ENCODE measurements at regions not wholly inside any gene's neighbourhood (a gene's known extent, or its start where the extent isn't known, plus 50 kb on each side); places are given as distances from the start of the nearest gene placed in this dataset.

DNA sequence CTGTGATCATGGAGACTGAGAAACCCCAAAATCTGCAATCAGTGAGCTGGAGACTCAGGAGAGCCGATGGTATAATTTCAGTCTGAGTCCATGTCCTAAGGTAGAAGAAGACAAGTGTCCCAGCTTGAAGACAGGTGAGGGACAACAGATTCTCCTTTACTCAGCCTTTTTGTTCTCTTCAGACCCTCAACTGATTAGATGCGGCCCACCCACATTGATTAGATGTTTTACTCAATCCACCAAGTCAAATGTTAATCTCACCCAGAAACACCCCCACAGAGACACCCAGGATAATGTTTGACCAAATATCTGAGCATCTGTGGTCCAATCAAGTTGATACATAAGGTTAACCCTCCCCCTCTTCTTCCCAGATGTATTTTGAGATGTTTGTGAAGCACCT is 131.2 kb downstream of the PFKFB3 start:
- H3K9me3 ChIP-seq, result no peaks in the 10 kb centered on the region
- no peak overlapping the region for H3K27ac ChIP-seq
- WGBS, 2 donors, result 89 to 92% methylated on average over 2 of the region's 2 CpGs
- TF ChIP-seq POLR2A (IDR thresholded peaks at IDR 0.05), result no peak
- TF ChIP-seq, protein P1, sequence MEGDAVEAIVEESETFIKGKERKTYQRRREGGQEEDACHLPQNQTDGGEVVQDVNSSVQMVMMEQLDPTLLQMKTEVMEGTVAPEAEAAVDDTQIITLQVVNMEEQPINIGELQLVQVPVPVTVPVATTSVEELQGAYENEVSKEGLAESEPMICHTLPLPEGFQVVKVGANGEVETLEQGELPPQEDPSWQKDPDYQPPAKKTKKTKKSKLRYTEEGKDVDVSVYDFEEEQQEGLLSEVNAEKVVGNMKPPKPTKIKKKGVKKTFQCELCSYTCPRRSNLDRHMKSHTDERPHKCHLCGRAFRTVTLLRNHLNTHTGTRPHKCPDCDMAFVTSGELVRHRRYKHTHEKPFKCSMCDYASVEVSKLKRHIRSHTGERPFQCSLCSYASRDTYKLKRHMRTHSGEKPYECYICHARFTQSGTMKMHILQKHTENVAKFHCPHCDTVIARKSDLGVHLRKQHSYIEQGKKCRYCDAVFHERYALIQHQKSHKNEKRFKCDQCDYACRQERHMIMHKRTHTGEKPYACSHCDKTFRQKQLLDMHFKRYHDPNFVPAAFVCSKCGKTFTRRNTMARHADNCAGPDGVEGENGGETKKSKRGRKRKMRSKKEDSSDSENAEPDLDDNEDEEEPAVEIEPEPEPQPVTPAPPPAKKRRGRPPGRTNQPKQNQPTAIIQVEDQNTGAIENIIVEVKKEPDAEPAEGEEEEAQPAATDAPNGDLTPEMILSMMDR (IDR thresholded peaks at IDR 0.05), result no peak
- H3K4me3 ChIP-seq (replicated peaks in 1 of 3), result no peak overlapping the region
- DNase-seq, result no peak
- H3K4me1 ChIP-seq, result no peaks in the 10 kb centered on the region
- H3K27me3 ChIP-seq, result no peaks in the 10 kb centered on the region
- H3K36me3 ChIP-seq, result no peaks in the 10 kb centered on the region
- intact Hi-C loops (cut with DNase I), result no loop called here

DNA sequence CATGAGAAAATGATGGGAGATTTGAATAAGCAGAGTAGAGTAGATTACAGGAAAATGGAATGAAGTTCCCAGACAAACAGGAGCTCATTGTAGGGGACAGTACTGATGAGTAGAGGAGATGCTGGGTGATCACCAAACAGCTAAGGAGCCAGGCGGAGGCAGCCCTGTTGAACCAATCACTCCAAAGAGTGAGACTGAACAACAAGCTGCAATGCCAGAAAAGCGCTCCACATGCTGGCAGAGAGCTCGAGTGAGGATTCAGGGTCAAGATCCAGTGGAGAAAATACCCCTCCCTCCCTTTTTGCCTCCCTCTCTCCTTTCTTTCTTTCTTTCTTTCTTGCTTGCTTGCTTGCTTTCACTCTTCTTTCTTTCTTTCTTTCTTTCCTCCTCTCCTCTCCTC is 133.3 kb downstream of the PFKFB3 start:
- intact Hi-C loops (cut with DNase I), result no loop called here
- Histone ChIP-seq H3K4me1 (no peaks in the 10 kb centered on the region), H3K36me3 (no peaks in the 10 kb centered on the region), H3K27me3 (no peaks in the 10 kb centered on the region), H3K4me3 (replicated peaks in 1 of 3) (no peak overlapping the region), H3K27ac (no peak overlapping the region), H3K9me3 (no peaks in the 10 kb centered on the region)
- 83 to 87% methylated on average over 3 of the region's 3 CpGs for WGBS, 2 donors
- no peak for TF ChIP-seq POLR2A (IDR thresholded peaks at IDR 0.05)
- TF ChIP-seq, protein P1 (IDR thresholded peaks at IDR 0.05), result no peak
- no peak for DNase-seq

- H3K27ac ChIP-seq, result no peak overlapping the region
- 74 to 77% methylated on average over 6 of the region's 6 CpGs for WGBS, 2 donors
- TF ChIP-seq POLR2A (IDR thresholded peaks at IDR 0.05), result no peak
- TF ChIP-seq, protein P1 (IDR thresholded peaks at IDR 0.05), result no peak
- DNase-seq, result no peak
- H3K27me3 ChIP-seq, result no peaks in the 10 kb centered on the region
- no peaks in the 10 kb centered on the region for H3K36me3 ChIP-seq
- no peak overlapping the region for H3K4me3 ChIP-seq (replicated peaks in 1 of 3)
- H3K4me1 ChIP-seq, result no peaks in the 10 kb centered on the region
- intact Hi-C loops (cut with DNase I), result no loop called here
- H3K9me3 ChIP-seq, result no peaks in the 10 kb centered on the region
Measured at GRCh38 chr10:6337382-6337781, 134.7 kb downstream of the PFKFB3 start.

GRCh38 chr10:6338361-6338760 is 135.6 kb downstream of the PFKFB3 start:
- Histone ChIP-seq H3K27me3 (no peaks in the 10 kb centered on the region), H3K4me1 (no peaks in the 10 kb centered on the region), H3K27ac (no peak overlapping the region), H3K36me3 (no peaks in the 10 kb centered on the region), H3K9me3 (no peaks in the 10 kb centered on the region), H3K4me3 (replicated peaks in 1 of 3) (no peak overlapping the region)
- TF ChIP-seq POLR2A (IDR thresholded peaks at IDR 0.05), result no peak
- TF ChIP-seq, protein P1 (IDR thresholded peaks at IDR 0.05), result no peak
- 80 to 88% methylated on average over 7 of the region's 7 CpGs for WGBS, 2 donors
- no peak for DNase-seq
- intact Hi-C loops (cut with DNase I), result no loop called here

DNA sequence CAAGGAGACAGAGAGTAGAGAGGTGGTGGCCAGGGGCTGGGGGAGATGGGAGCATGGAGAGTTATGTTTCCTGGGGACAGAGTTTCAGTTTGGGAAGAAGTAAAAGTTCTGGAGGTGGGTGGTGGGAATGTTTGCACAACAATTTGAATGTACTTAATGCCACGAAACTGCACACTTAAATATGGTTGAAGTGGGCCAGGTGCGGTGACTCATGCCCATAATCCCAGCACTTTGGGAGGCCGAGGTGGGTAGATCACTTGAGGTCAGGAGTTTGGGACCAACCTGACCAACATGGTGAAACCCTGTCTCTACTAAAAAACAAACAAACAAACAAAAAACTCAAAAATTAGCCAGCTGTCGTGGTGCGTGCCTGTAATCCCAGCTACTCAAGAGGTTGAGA is 137.2 kb downstream of the PFKFB3 start:
- Histone ChIP-seq H3K27ac (no peak overlapping the region), H3K27me3 (no peaks in the 10 kb centered on the region), H3K4me3 (replicated peaks in 1 of 3) (no peak overlapping the region), H3K9me3 (no peaks in the 10 kb centered on the region), H3K36me3 (no peaks in the 10 kb centered on the region), H3K4me1 (no peaks in the 10 kb centered on the region)
- TF ChIP-seq POLR2A (IDR thresholded peaks at IDR 0.05), result no peak
- TF ChIP-seq, protein P1 (IDR thresholded peaks at IDR 0.05), result no peak
- intact Hi-C loops (cut with DNase I), result no loop called here
- 88 to 90% methylated on average over 5 of the region's 5 CpGs for WGBS, 2 donors
- no peak for DNase-seq
